Kidney (tissue), 13 donors: ENCODE measurements at regions not wholly inside any gene's neighbourhood (a gene's known extent, or its start where the extent isn't known, plus 50 kb on each side); places are given as distances from the start of the nearest gene placed in this dataset.

Source experiments
- DNase-seq, 5 donors: peaks; one replicate each; pipeline ENCODE4 v3.0.0-alpha.2; 2013 to 2020
- FAIRE-seq: peaks from 2 replicates; lab custom pipeline; 2012; peaks lifted over from hg19 to GRCh38; lab: Jason Lieb, UNC
- H3K27ac ChIP-seq, 2 donors: one replicate each; pipeline ENCODE4 v1.7.0; 2013; ENCODE audit warnings: low read depth in 2 of 2, low read length in 2 of 2, inconsistent platforms in 1 of 2
- H3K27me3 ChIP-seq: one replicate; pipeline ENCODE4 v1.7.1; 2013; ENCODE audit warnings: low read length, inconsistent platforms; ENCODE audit not compliant: control insufficient read depth, insufficient read depth
- H3K36me3 ChIP-seq, 3 donors: one replicate each; pipeline versions ENCODE4 v1.7.0 to v1.7.1; 2013; ENCODE audit warnings: low read length in 3 of 3, control low read depth in 1 of 3, inconsistent platforms in 1 of 3; ENCODE audit not compliant: insufficient read depth in 3 of 3, control insufficient read depth in 2 of 3
- H3K4me1 ChIP-seq, 3 donors: one replicate each; pipeline versions ENCODE4 v1.7.0 to v1.7.1; 2013; ENCODE audit warnings: low read length in 3 of 3, inconsistent platforms in 1 of 3, low read depth in 1 of 3; ENCODE audit not compliant: control insufficient read depth in 2 of 3, insufficient read depth in 2 of 3
- H3K4me3 ChIP-seq, 3 donors: one replicate each; pipeline versions ENCODE4 v1.7.0 to v1.8.1; 2013; ENCODE audit warnings: low read length in 3 of 3, control low read depth in 1 of 3, inconsistent platforms in 1 of 3
- H3K9ac ChIP-seq, 3 donors: one replicate each; pipeline versions ENCODE4 v1.7.0 to v1.7.1; 2013; ENCODE audit warnings: low read length in 3 of 3, control low read depth in 1 of 3, inconsistent platforms in 1 of 3
- H3K9me3 ChIP-seq, 3 donors: one replicate each; pipeline versions ENCODE4 v1.7.0 to v1.7.1; 2013; ENCODE audit warnings: low read length in 3 of 3, control low read depth in 1 of 3, inconsistent platforms in 1 of 3; ENCODE audit not compliant: control insufficient read depth in 2 of 3, insufficient read depth in 1 of 3
- CTCF ChIP-seq: IDR thresholded peaks from 3 replicates; pipeline ENCODE4 v1.5.1; 2012; ENCODE audit warnings: mild to moderate bottlenecking, moderate library complexity, borderline replicate concordance; ENCODE audit not compliant: insufficient read depth; ENCODE audit errors: extremely low read depth
- intact Hi-C: fragments of 100-400 bp; cut with DNase I; formaldehyde crosslinking; loops from one replicate; pipeline ENCODE4 v1.11.1; 2022
- donor health status: control.
- donor health status: control.
- donor health status: control.
- donor health status: control.
- donor health status: control.
- donor health status: DM: yes; HTN: yes; CAD: no.
- donor health status: Normal renal cell carcinoma (clear cell type).

GRCh38 chr1:117719004-117719403 lies 113.2 kb downstream of the TENT5C start:
- intact Hi-C loops: no loop called here
- TF ChIP-seq CTCF: no peak

GRCh38 chr1:117732065-117732797 lies 126.4 kb downstream of the TENT5C start:
- Histone ChIP-seq H3K4me3 (no peak overlapping the region), H3K4me1 (peaks cover 0 to 6% (median 0%) of the 10 kb centered on the region in 3 donors), H3K36me3 (no peaks in the 10 kb centered on the region), H3K9me3 (peaks cover 0 to 3% (median 0%) of the 10 kb centered on the region in 3 donors), H3K27me3 (no peaks in the 10 kb centered on the region), H3K27ac (no peak overlapping the region), H3K9ac (no peak overlapping the region)
- TF ChIP-seq CTCF: no peak
- intact Hi-C loops: no loop called here
- FAIRE-seq: no peak
- no peak for DNase-seq

More at GRCh38 chr1:117719004-117719403, 113.2 kb downstream of the TENT5C start:
- DNase-seq (no peak), FAIRE-seq (no peak)
- no peak overlapping the region for H3K9ac ChIP-seq
- H3K36me3 ChIP-seq: no peaks in the 10 kb centered on the region
- no peak overlapping the region for H3K4me3 ChIP-seq
- H3K9me3 ChIP-seq: no peaks in the 10 kb centered on the region
- H3K27me3 ChIP-seq: no peaks in the 10 kb centered on the region
- H3K4me1 ChIP-seq: no peaks in the 10 kb centered on the region
- H3K27ac ChIP-seq: no peak overlapping the region

- Histone ChIP-seq H3K27me3 (no peaks in the 10 kb centered on the region), H3K27ac (no peak overlapping the region), H3K9ac (no peak overlapping the region), H3K36me3 (no peaks in the 10 kb centered on the region), H3K4me1 (peaks cover 0 to 6% (median 0%) of the 10 kb centered on the region in 3 donors), H3K4me3 (no peak overlapping the region), H3K9me3 (peaks cover 0 to 3% (median 0%) of the 10 kb centered on the region in 3 donors)
- TF ChIP-seq CTCF: no peak
- FAIRE-seq: no peak
- intact Hi-C loops: no loop called here
- DNase-seq: no peak
These were observed 127.1 kb downstream of the TENT5C start for GRCh38 chr1:117732956-117733355.
